Activated T-cell treated with anti-CD3 and anti-CD28 coated beads, Interleukin-2, amount 50 U/mL, for 72 hours (primary cell): ENCODE measurements at regions not wholly inside any gene's neighbourhood (a gene's known extent, or its start where the extent isn't known, plus 50 kb on each side); places are given as distances from the start of the nearest gene placed in this dataset.

ENCODE experiments used
- ATAC-seq, 2 donors: fragments of 150-1000 bp; cut with Tn5 transposase; replicated peaks in 1 of 2; 2 replicates each; pipeline ENCODE4 v1.10.0; 2021; ENCODE audit warnings: moderate library complexity in 2 of 2, mild to moderate bottlenecking in 1 of 2
- DNase-seq, 2 donors: peaks; one replicate each; pipeline ENCODE4 v3.0.0; 2021 to 2022; ENCODE audit warnings: mixed read lengths in 1 of 2
- H3K27ac Mint-ChIP-seq: one replicate; pipeline ENCODE4 v1.8.0; 2022; ENCODE audit warnings: mild to moderate bottlenecking, moderate library complexity, mixed read lengths
- H3K27me3 Mint-ChIP-seq: one replicate; pipeline ENCODE4 v1.8.0; 2022; ENCODE audit warnings: low read depth, mixed read lengths
- H3K36me3 Mint-ChIP-seq, 2 donors: one replicate each; pipeline ENCODE4 v1.8.0; 2022; ENCODE audit warnings: mixed read lengths in 2 of 2, mild to moderate bottlenecking in 1 of 2; ENCODE audit not compliant: insufficient read depth in 2 of 2
- H3K4me1 Mint-ChIP-seq: one replicate; pipeline ENCODE4 v1.8.0; 2022; ENCODE audit warnings: low read depth, mixed read lengths
- H3K4me3 Mint-ChIP-seq, 2 donors: one replicate each; pipeline ENCODE4 v1.8.0; 2022; ENCODE audit warnings: mild to moderate bottlenecking in 2 of 2, mixed read lengths in 2 of 2, moderate library complexity in 2 of 2
- H3K9me3 Mint-ChIP-seq, 2 donors: one replicate each; pipeline ENCODE4 v1.8.0; 2022; ENCODE audit warnings: mixed read lengths in 2 of 2

DNA sequence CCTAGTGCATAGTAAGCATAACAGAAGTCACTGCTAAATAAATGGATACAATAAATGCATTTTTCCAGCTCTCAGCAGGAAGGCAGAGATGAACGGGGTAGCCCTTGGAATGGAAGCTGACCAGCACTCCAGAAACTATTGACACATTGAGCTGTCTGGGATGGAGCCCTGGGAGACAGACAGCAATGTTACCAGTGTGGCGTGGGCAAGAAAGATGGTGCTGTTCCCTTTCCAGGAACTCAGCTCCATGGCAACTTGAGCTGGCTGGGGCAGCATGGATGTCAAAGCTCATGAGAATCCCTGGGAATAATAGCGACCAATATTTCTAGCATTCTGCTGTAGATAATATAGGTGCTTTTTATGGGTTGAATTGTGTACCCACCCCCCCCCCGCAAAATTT, 104.3 kb upstream of the PTPRT start:
- DNase-seq (no peak), ATAC-seq (no peak)
- Mint-ChIP-seq H3K4me3 (no peak overlapping the region), H3K9me3 (peaks cover 0 to 9% of the 10 kb centered on the region in 2 donors), H3K36me3 (peaks cover 3 to 7% of the 10 kb centered on the region in 2 donors), H3K27ac (no peak overlapping the region), H3K4me1 (no peaks in the 10 kb centered on the region), H3K27me3 (peaks cover 19% of the 10 kb centered on the region)

DNA sequence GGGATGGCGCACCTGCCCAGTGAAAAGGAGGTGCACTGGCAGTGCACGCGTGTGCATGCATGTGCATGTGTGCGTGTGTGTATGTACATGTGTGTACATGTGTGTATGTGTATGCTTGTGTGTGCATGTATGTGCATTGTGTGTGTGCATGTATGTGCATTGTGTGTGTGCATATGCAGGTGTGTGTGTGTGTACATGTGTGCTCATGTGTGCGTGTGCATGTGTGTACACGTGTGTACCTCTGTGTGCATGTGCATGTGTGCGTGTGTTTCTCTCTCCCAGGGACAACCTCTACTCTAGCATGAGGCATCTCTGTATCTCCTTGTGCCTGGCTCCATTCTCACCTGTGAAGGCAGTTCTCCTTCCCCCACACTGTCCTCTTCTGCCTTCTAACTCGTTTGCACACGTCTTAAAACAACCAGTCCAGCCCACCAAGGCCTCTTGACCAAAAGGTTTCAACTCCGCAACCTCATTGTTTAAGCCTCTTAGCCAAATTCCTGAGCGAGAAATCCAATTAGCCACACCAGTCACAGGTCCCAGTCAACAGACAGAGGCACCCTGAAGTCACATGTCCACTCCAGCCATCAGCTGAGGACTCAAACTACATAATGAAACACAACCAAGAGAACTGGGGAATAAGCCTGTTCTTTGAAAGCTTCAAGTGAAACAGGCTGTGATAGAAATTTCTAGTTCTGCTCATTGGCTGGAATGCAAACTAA, 103.5 kb upstream of the PTPRT start:
- Mint-ChIP-seq H3K27me3 (peaks cover 19% of the 10 kb centered on the region), H3K9me3 (peaks cover 0 to 9% of the 10 kb centered on the region in 2 donors), H3K4me1 (no peaks in the 10 kb centered on the region), H3K4me3 (no peak overlapping the region), H3K36me3 (peaks cover 3 to 7% of the 10 kb centered on the region in 2 donors), H3K27ac (no peak overlapping the region)
- DNase-seq (no peak), ATAC-seq (no peak)

DNA sequence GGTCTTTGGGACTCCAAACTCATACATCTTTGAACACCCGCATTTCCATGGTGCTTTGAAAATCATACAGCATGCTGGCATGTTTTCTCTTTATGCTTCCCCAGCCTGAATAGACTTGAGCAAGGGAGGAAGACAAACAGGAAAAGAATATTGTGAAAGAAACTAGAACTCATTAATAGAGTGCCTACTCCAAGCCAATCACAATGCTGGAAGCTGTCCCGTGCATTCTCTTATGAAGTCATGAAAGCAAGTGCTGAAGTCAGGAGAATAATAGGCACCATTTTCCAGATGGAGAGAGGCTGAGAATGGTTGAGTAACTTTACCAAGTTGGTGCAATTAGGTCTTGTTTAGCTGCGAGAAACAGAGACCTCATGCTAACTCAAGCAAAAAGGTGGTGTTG, 102.5 kb upstream of the PTPRT start:
- no peak for ATAC-seq
- peaks cover 0 to 9% of the 10 kb centered on the region in 2 donors for H3K9me3 Mint-ChIP-seq
- H3K4me3 Mint-ChIP-seq = no peak overlapping the region
- H3K36me3 Mint-ChIP-seq = peaks cover 3 to 7% of the 10 kb centered on the region in 2 donors
- no peaks in the 10 kb centered on the region for H3K4me1 Mint-ChIP-seq
- H3K27ac Mint-ChIP-seq = no peak overlapping the region
- DNase-seq = no peak
- peaks cover 19% of the 10 kb centered on the region for H3K27me3 Mint-ChIP-seq

DNA sequence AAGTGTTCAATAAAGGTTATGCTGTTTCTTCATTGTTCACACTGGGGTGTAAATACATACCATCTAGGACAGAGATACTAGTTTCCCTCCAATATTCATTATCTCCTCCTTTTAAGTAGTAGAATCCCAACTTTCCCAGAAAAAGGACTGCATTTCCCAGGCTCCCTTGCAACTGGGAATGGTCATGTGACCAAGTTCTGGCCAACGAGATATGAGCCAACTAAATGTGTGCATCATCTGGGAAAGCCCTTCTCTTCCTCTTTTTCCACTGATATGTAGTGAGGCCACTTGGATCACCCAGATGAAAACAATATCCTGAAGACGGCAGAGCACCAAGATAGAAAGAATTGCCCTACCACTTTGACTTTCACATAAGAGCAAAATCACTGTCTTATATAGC, 97.9 kb upstream of the PTPRT start:
- no peak for DNase-seq
- Mint-ChIP-seq H3K9me3 (no peaks in the 10 kb centered on the region), H3K4me3 (no peak overlapping the region), H3K36me3 (no peaks in the 10 kb centered on the region), H3K27ac (no peak overlapping the region), H3K27me3 (peaks cover 34% of the 10 kb centered on the region), H3K4me1 (peaks cover 5% of the 10 kb centered on the region)
- ATAC-seq = no peak

DNA sequence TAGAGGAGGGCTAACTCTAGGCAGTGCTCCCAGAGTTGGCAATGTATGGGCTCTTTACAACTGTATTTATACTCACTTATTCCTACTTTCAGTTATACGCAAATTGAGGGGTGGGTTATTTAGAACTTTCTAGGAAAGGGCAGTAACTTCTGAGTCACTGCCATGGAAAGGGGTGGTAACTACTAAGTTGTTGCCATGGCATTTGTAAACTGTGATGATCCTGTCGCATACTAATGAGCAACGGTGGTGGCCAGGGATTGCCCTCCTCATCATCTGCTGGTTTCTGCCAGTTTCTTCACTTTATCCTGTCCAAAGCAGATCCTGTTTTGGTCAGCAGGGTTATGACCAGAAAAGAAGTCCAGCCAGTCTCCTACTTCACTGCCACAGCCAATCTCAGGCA, 95.5 kb upstream of the PTPRT start:
- Mint-ChIP-seq H3K27me3 (peaks cover 45% of the 10 kb centered on the region), H3K4me1 (peaks cover 5% of the 10 kb centered on the region), H3K4me3 (no peak overlapping the region), H3K9me3 (peaks cover 0 to 2% of the 10 kb centered on the region in 2 donors), H3K36me3 (no peaks in the 10 kb centered on the region), H3K27ac (no peak overlapping the region)
- ATAC-seq (no peak), DNase-seq (no peak)

DNA sequence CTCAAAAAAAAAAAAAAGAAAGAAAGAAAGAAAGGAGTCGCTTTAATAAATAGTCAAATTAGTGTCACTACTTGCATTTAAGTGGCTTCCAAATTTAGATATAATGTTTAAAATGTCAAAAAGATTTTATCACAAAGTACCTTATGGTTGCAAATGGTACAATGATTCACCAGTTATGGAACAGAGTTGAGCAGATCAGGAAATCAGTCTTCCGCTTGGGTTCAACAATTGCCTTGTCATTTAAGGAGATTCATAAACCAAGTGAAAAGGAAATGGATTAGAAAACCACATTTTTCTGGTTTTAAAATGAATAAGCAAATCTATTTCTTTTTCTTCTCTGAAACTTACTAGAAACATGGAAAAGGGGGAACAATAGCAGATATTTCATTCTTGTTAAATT, 94.8 kb upstream of the PTPRT start:
- no peak for ATAC-seq
- peaks cover 41% of the 10 kb centered on the region for H3K27me3 Mint-ChIP-seq
- H3K27ac Mint-ChIP-seq = no peak overlapping the region
- no peak overlapping the region for H3K4me3 Mint-ChIP-seq
- H3K36me3 Mint-ChIP-seq = no peaks in the 10 kb centered on the region
- peaks cover 0 to 2% of the 10 kb centered on the region in 2 donors for H3K9me3 Mint-ChIP-seq
- H3K4me1 Mint-ChIP-seq = peaks cover 5% of the 10 kb centered on the region
- no peak for DNase-seq

DNA sequence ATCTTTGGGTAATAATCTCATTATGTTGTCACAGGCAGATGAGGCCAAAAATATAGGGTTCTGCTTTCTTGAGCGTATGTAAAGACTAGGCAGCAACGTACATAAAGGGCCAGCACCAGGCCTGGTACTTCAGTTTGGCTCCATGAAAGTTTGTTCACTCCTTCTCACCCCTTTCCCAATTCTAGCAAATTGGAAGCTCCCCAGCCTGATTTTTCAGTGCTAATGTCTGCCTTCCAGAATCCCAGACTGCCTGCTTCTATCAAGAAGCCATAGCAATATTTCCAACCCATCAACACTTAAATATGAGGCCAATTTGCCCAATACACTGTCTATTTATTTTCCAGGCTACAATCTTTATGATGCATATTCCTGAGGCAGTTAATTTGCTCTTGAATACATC, 93.4 kb upstream of the PTPRT start:
- H3K9me3 Mint-ChIP-seq = peaks cover 0 to 2% of the 10 kb centered on the region in 2 donors
- DNase-seq = no peak
- H3K27me3 Mint-ChIP-seq = peaks cover 41% of the 10 kb centered on the region
- H3K27ac Mint-ChIP-seq = no peak overlapping the region
- H3K36me3 Mint-ChIP-seq = no peaks in the 10 kb centered on the region
- H3K4me1 Mint-ChIP-seq = peaks cover 5% of the 10 kb centered on the region
- no peak overlapping the region for H3K4me3 Mint-ChIP-seq
- no peak for ATAC-seq

DNA sequence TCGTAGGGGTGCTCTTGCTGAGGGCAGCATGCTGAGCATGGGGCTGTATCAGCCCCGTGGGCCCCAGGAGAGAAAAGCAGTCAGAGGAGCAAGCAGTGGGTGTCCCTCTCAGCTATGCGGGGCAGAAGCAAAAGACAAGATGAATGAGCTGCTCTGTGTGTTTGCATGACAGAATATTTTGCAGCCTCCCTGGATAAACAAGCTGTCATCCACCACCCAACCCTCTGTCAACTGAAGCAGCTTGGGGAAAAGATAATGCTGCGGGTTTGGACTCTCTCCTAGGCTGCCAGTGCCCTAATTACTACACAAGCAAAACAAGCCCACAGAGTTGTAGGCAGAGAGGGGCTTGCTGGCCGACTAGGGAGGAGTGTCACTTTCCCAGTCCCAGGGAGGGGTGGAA, 82.3 kb upstream of the PTPRT start:
- DNase-seq (no peak), ATAC-seq (no peak)
- no peak overlapping the region for H3K27ac Mint-ChIP-seq
- H3K9me3 Mint-ChIP-seq = peaks cover 2 to 7% of the 10 kb centered on the region in 2 donors
- no peaks in the 10 kb centered on the region for H3K4me1 Mint-ChIP-seq
- H3K27me3 Mint-ChIP-seq = peaks cover 6% of the 10 kb centered on the region
- no peak overlapping the region for H3K4me3 Mint-ChIP-seq
- peaks cover 0 to 2% of the 10 kb centered on the region in 2 donors for H3K36me3 Mint-ChIP-seq

DNA sequence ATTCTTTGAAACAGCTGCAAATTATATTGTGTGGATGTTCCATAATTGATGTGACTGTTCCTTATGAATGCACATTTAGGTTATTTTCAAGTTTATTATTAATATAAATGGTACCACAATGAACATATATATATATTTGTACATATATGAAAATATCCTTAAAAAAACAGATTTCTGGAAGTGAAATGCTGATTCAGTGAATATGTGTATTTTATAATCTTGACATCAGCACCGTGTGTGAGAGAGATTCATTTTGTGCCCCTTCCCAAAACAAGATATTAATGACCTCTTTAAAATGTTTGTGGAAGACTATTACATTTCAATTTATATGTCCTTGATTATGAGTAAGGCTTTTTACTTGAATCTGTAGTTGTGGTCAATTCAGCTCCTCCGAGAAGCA, 75.7 kb upstream of the PTPRT start:
- ATAC-seq (no peak), DNase-seq (no peak)
- no peaks in the 10 kb centered on the region for H3K4me1 Mint-ChIP-seq
- no peak overlapping the region for H3K4me3 Mint-ChIP-seq
- H3K9me3 Mint-ChIP-seq = peaks cover 0 to 1% of the 10 kb centered on the region in 2 donors
- no peak overlapping the region for H3K27ac Mint-ChIP-seq
- no peaks in the 10 kb centered on the region for H3K36me3 Mint-ChIP-seq
- H3K27me3 Mint-ChIP-seq = no peaks in the 10 kb centered on the region

DNA sequence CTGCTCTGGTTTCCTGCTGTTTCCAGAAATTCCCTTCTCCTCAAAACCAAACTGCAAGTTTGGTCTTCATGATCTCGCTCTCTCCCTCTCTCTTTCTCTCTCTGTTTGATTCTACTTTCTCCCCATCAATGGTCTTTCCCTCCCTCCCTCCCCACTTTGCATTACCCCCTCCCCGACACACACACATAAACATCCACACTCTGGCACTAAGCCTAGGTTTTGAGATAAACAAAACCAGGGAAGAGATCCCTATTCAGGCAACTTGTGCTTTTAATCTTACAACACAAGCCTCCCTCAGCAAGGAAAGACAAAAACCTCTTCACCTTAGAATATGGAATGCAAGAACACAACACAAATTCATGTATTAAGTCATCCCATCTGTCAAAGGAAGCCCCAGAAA, 73.5 kb upstream of the PTPRT start:
- Mint-ChIP-seq H3K27ac (no peak overlapping the region), H3K4me3 (no peak overlapping the region), H3K4me1 (no peaks in the 10 kb centered on the region), H3K9me3 (peaks cover 0 to 1% of the 10 kb centered on the region in 2 donors), H3K27me3 (no peaks in the 10 kb centered on the region), H3K36me3 (no peaks in the 10 kb centered on the region)
- no peak for ATAC-seq
- no peak for DNase-seq

DNA sequence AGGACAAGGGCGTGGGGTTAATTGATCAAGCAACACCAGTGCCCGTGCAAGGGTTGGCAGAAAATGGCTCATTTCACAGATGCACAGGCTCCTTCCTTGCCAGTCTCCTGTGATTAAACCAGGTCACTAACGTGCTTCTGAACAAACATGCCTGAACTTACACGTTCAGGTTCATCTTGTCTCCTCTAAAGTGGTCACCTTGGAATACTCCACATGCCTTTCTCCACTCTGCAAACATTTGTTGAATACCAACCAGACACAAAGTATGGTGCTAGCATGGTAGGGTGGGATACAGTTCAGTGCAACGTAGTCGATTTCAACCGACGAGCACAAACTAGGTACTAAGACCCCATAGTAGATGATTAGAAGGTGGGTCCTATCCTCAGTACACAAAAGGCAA, 72.6 kb upstream of the PTPRT start:
- no peak for DNase-seq
- Mint-ChIP-seq H3K9me3 (peaks cover 0 to 1% of the 10 kb centered on the region in 2 donors), H3K27me3 (no peaks in the 10 kb centered on the region), H3K4me3 (no peak overlapping the region), H3K27ac (no peak overlapping the region), H3K36me3 (no peaks in the 10 kb centered on the region), H3K4me1 (no peaks in the 10 kb centered on the region)
- ATAC-seq = no peak

DNA sequence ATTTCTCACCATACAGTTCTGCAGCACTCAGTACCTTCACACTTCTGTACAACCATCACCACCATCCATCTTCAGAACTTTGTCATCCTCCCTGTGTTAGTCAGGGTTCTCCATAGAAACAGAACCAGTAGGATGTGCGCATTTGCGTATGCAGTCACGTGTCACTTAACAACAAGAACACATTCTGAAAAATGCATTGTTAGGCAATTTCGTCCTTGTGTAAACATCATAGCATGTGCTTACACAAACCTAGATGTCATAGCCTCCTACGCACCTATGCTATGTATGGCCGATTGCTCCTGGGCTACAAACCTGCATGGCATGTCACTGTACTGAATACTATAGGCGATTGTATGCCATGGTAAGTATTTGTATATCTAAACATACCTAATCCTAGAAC, 66.2 kb upstream of the PTPRT start:
- H3K27me3 Mint-ChIP-seq = peaks cover 12% of the 10 kb centered on the region
- no peak overlapping the region for H3K4me3 Mint-ChIP-seq
- H3K4me1 Mint-ChIP-seq = no peaks in the 10 kb centered on the region
- H3K36me3 Mint-ChIP-seq = no peaks in the 10 kb centered on the region
- H3K9me3 Mint-ChIP-seq = no peaks in the 10 kb centered on the region
- DNase-seq (no peak), ATAC-seq (no peak)
- H3K27ac Mint-ChIP-seq = no peak overlapping the region

DNA sequence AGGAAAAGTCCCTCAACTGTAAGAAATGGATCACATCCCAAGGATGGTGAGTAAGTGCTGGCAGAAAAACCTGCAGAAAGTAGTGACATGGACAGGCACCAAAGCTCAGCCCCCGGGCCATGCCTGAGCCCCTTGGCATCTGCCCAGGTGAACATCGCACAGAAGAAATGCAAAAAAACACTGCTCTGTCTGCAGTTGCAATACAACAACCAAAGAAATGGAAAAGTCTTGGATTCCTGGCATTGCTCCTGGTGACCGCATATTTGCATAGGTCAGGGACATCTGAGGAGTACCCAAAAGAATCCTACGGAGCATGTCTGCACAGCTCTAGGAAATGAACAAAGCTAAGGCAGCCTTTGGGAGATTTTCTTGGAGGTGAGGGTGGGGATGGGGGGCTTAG, 63.1 kb upstream of the PTPRT start:
- H3K27ac Mint-ChIP-seq = no peak overlapping the region
- DNase-seq (no peak), ATAC-seq (no peak)
- H3K36me3 Mint-ChIP-seq = no peaks in the 10 kb centered on the region
- no peaks in the 10 kb centered on the region for H3K9me3 Mint-ChIP-seq
- H3K27me3 Mint-ChIP-seq = peaks cover 12% of the 10 kb centered on the region
- H3K4me3 Mint-ChIP-seq = no peak overlapping the region
- no peaks in the 10 kb centered on the region for H3K4me1 Mint-ChIP-seq

DNA sequence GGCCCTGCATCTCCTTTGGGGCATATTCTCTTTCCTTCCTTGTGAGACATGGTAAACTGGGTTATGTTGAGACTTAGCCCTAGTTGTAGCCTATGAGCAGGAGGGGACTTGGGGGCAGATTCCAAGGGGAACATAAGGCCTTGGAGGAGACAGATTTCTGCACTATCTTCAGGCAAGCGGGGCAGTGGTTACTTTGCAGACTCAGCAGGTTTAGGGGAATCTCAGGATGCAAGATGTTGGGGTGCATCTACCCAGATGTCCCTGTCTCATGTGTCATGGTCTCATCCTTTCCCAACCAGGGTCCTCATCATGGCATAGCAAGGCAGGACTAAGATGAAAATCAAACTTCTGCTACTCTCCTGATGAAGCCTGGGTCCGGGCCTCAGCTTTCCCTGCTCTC, 58.6 kb upstream of the PTPRT start:
- Mint-ChIP-seq H3K36me3 (no peaks in the 10 kb centered on the region), H3K9me3 (no peaks in the 10 kb centered on the region), H3K4me3 (no peak overlapping the region), H3K4me1 (no peaks in the 10 kb centered on the region), H3K27ac (no peak overlapping the region), H3K27me3 (peaks cover 12% of the 10 kb centered on the region)
- DNase-seq (no peak), ATAC-seq (no peak)
